Keratinocyte (primary cell): ENCODE measurements at regions not wholly inside any gene's neighbourhood (a gene's known extent, or its start where the extent isn't known, plus 50 kb on each side); places are given as distances from the start of the nearest gene placed in this dataset.

Source experiments
- EZH2 ChIP-seq: IDR thresholded peaks from one replicate; pipeline ENCODE4 v1.6.1; 2012; ENCODE audit warnings: inconsistent platforms, mild to moderate bottlenecking, low read length, moderate library complexity
- TF ChIP-seq, protein P1 (sequence below), 3 experiments: IDR thresholded peaks in 1 of 3; conservative IDR thresholded peaks in 1 of 3; optimal IDR thresholded peaks in 1 of 3; 2 replicates in 2 of 3; 3 replicates in 1 of 3; pipeline versions ENCODE3 to v1.5.1; 2011; ENCODE audit warnings: low read length in 3 of 3, mild to moderate bottlenecking in 3 of 3, moderate library complexity in 2 of 3, control low read depth in 1 of 3, inconsistent platforms in 1 of 3; ENCODE audit not compliant: insufficient read depth in 2 of 3; ENCODE audit errors: extremely low read depth in 1 of 3

DNA sequence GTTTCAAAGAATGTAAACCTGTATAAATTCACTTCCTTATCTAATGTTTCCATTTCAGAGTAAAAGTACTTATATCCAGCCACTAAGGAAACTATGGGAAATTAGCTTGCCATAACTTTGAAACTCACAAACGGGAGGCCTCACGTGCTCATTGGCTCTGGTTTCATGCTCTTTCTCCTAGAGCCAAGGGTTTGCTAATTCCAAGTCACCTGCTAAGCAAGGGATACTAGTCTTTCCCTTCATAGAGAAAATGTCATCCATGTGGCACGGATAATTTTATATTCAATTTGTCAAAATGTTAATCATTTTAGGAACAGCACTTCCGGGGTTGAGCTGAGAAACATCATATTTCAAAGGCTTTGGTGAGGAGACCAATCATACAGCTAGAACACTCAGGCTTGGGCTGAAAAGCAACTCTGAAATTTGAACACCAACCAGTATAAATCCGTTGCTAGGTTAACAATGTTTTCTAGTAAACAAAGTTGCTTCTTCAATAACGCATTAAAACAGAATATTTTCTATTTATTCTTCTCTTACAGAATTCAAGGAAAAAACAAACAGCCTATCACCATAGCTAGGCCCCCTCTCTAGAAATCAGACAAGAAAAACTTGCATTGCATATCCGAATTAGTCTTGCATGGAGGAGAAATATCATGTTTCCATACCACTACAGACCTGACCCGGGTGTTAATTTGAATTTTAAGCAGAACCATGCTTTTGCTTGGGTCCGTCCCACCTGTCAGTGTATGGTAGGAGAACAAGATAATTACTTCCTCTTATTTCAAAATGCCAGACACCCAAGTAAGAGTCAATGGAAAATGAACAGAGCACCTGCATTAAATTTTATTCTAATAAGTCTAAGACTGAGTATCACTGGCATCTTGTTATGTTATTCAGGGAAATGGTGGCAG is 196.1 kb upstream of the ESRRG start:
- TF ChIP-seq, protein P1, sequence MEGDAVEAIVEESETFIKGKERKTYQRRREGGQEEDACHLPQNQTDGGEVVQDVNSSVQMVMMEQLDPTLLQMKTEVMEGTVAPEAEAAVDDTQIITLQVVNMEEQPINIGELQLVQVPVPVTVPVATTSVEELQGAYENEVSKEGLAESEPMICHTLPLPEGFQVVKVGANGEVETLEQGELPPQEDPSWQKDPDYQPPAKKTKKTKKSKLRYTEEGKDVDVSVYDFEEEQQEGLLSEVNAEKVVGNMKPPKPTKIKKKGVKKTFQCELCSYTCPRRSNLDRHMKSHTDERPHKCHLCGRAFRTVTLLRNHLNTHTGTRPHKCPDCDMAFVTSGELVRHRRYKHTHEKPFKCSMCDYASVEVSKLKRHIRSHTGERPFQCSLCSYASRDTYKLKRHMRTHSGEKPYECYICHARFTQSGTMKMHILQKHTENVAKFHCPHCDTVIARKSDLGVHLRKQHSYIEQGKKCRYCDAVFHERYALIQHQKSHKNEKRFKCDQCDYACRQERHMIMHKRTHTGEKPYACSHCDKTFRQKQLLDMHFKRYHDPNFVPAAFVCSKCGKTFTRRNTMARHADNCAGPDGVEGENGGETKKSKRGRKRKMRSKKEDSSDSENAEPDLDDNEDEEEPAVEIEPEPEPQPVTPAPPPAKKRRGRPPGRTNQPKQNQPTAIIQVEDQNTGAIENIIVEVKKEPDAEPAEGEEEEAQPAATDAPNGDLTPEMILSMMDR (optimal IDR thresholded peaks at IDR 0.05 in 1 of 3, IDR thresholded peaks at IDR 0.05 in 1 of 3, conservative IDR thresholded peaks at IDR 0.05 in 1 of 3; ENCODE audit: extremely low read depth in 1 of 3, insufficient read depth in 2 of 3, low read length in 3 of 3) = no peak
- TF ChIP-seq EZH2 = no peak
